ENCODE measurements at regions not wholly inside any gene's neighbourhood (a gene's known extent, or its start where the extent isn't known, plus 50 kb on each side); places are given as distances from the start of the nearest gene placed in this dataset.

DNA sequence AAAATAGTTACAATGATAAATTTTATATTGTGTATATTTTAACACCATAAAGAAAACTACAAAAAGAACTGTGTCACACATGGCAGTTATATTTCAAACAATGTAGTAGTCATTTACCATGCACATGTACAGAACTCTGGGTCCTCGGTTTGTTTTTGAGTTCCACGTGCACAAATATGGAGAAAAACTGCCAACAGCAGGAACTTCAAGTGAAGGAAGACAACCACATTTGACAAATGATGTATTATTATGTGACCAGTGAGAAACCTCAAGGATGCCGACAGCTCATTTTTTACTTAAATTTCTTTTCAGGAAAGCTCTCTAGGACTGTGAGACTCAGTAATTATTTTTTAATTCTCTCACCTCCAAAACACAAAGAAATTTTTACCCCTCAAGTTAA is 244.2 kb upstream of the USP15 start:
- H3K4me3 ChIP-seq (ENCODE audit: low read length, poor library complexity, severe bottlenecking): no peak overlapping the region
- no peaks in the 10 kb centered on the region for H3K9me3 ChIP-seq (ENCODE audit: insufficient read depth, low read depth, low read length)
- no peak overlapping the region for H3K4me2 ChIP-seq (ENCODE audit: low read depth, low read length, poor library complexity, severe bottlenecking)
- no peak overlapping the region for H2AFZ ChIP-seq (ENCODE audit: low read length)
- H3F3A ChIP-seq (ENCODE audit: low read depth): no peaks in the 10 kb centered on the region
- H3K9me2 ChIP-seq (replicated peaks; ENCODE audit: low read depth, low read length): no peaks in the 10 kb centered on the region
- no peaks in the 10 kb centered on the region for H3K79me2 ChIP-seq (ENCODE audit: insufficient read depth, low read length)
- H3K27me3 ChIP-seq (ENCODE audit: insufficient read depth, low read length, poor library complexity, severe bottlenecking): no peaks in the 10 kb centered on the region
- no peaks in the 10 kb centered on the region for H4K20me1 ChIP-seq (ENCODE audit: insufficient read depth, low read length, poor library complexity, severe bottlenecking)
- no peak for TF ChIP-seq EZH2phosphoT487 (IDR thresholded peaks at IDR 0.05; ENCODE audit: borderline replicate concordance)
- TF ChIP-seq, protein P1, sequence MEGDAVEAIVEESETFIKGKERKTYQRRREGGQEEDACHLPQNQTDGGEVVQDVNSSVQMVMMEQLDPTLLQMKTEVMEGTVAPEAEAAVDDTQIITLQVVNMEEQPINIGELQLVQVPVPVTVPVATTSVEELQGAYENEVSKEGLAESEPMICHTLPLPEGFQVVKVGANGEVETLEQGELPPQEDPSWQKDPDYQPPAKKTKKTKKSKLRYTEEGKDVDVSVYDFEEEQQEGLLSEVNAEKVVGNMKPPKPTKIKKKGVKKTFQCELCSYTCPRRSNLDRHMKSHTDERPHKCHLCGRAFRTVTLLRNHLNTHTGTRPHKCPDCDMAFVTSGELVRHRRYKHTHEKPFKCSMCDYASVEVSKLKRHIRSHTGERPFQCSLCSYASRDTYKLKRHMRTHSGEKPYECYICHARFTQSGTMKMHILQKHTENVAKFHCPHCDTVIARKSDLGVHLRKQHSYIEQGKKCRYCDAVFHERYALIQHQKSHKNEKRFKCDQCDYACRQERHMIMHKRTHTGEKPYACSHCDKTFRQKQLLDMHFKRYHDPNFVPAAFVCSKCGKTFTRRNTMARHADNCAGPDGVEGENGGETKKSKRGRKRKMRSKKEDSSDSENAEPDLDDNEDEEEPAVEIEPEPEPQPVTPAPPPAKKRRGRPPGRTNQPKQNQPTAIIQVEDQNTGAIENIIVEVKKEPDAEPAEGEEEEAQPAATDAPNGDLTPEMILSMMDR (conservative IDR thresholded peaks at IDR 0.05; ENCODE audit: low read length): no peak
- H3K9ac ChIP-seq (ENCODE audit: low read depth, low read length, poor library complexity, severe bottlenecking): no peak overlapping the region
- no peaks in the 10 kb centered on the region for H3K4me1 ChIP-seq (ENCODE audit: insufficient read depth, low read length, poor library complexity, severe bottlenecking)
- no peaks in the 10 kb centered on the region for H3K36me3 ChIP-seq (ENCODE audit: insufficient read depth, low read length)

DNA sequence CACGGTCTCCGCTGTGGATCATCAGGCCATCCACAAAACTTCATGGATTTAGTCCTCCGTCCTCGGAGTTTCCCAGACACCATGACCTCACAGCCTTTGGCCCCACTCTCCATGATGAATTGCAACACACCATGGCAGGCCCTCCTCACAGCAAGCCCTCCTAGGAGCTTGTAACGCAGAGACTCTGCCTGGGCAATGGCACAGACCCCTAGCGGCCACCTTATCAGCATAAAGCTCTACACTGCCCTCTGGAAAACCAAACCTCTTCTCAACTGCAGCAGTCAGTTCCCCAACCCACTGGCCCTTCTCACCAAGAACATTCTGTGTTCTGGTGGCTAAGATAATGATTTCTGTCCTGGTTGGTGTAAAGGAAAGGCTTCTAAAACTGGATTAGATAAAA is 238.4 kb upstream of the USP15 start:
- no peak overlapping the region for H3K4me2 ChIP-seq (ENCODE audit: low read depth, low read length, poor library complexity, severe bottlenecking)
- no peaks in the 10 kb centered on the region for H4K20me1 ChIP-seq (ENCODE audit: insufficient read depth, low read length, poor library complexity, severe bottlenecking)
- H3K9me2 ChIP-seq (replicated peaks; ENCODE audit: low read depth, low read length): no peaks in the 10 kb centered on the region
- H3K9ac ChIP-seq (ENCODE audit: low read depth, low read length, poor library complexity, severe bottlenecking): no peak overlapping the region
- H2AFZ ChIP-seq (ENCODE audit: low read length): no peak overlapping the region
- no peaks in the 10 kb centered on the region for H3K79me2 ChIP-seq (ENCODE audit: insufficient read depth, low read length)
- H3K4me1 ChIP-seq (ENCODE audit: insufficient read depth, low read length, poor library complexity, severe bottlenecking): no peaks in the 10 kb centered on the region
- no peaks in the 10 kb centered on the region for H3F3A ChIP-seq (ENCODE audit: low read depth)
- H3K9me3 ChIP-seq (ENCODE audit: insufficient read depth, low read depth, low read length): no peaks in the 10 kb centered on the region
- no peaks in the 10 kb centered on the region for H3K36me3 ChIP-seq (ENCODE audit: insufficient read depth, low read length)
- no peak overlapping the region for H3K4me3 ChIP-seq (ENCODE audit: low read length, poor library complexity, severe bottlenecking)
- H3K27me3 ChIP-seq (ENCODE audit: insufficient read depth, low read length, poor library complexity, severe bottlenecking): no peaks in the 10 kb centered on the region
- no peak for TF ChIP-seq EZH2phosphoT487 (IDR thresholded peaks at IDR 0.05; ENCODE audit: borderline replicate concordance)
- TF ChIP-seq, protein P1 (conservative IDR thresholded peaks at IDR 0.05; ENCODE audit: low read length): no peak

DNA sequence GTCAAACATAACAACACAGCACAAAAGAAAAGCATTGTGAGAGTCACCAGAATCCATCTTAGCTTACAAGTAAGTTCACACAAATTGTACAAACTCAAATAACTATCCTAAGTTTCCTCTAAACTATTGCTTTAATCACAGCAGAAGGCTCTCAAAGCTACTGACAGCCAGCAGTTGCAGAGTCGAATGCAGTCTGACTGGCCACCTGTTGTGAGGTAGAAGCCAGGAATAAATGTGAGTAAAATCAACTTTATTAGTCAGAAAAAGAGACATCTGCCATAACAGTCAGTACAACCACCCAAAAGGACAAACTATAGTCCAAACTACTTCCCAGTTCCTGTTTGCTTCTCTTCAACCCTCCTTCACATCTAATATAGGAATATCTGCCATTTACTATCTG is 231.7 kb upstream of the USP15 start:
- Histone ChIP-seq H3K4me1 (ENCODE audit: insufficient read depth, low read length, poor library complexity, severe bottlenecking) (no peaks in the 10 kb centered on the region), H3K27me3 (ENCODE audit: insufficient read depth, low read length, poor library complexity, severe bottlenecking) (no peaks in the 10 kb centered on the region), H3K4me3 (ENCODE audit: low read length, poor library complexity, severe bottlenecking) (no peak overlapping the region), H2AFZ (ENCODE audit: low read length) (no peak overlapping the region), H3K36me3 (ENCODE audit: insufficient read depth, low read length) (no peaks in the 10 kb centered on the region), H3K9ac (ENCODE audit: low read depth, low read length, poor library complexity, severe bottlenecking) (no peak overlapping the region), H3K4me2 (ENCODE audit: low read depth, low read length, poor library complexity, severe bottlenecking) (no peak overlapping the region), H4K20me1 (ENCODE audit: insufficient read depth, low read length, poor library complexity, severe bottlenecking) (no peaks in the 10 kb centered on the region), H3K9me3 (ENCODE audit: insufficient read depth, low read depth, low read length) (no peaks in the 10 kb centered on the region), H3K79me2 (ENCODE audit: insufficient read depth, low read length) (no peaks in the 10 kb centered on the region), H3F3A (ENCODE audit: low read depth) (no peaks in the 10 kb centered on the region), H3K9me2 (replicated peaks; ENCODE audit: low read depth, low read length) (no peaks in the 10 kb centered on the region)
- TF ChIP-seq, protein P1 (conservative IDR thresholded peaks at IDR 0.05; ENCODE audit: low read length): no peak
- TF ChIP-seq EZH2phosphoT487 (IDR thresholded peaks at IDR 0.05; ENCODE audit: borderline replicate concordance): no peak

Data from Loucy (cell line).